Hematopoietic multipotent progenitor cell treated with erythropoietin and hydrocortisone succinate and interleukin-3 and kit ligand, for 6 days (in vitro differentiated cells): ENCODE measurements at regions not wholly inside any gene's neighbourhood (a gene's known extent, or its start where the extent isn't known, plus 50 kb on each side); places are given as distances from the start of the nearest gene placed in this dataset.

Source experiments
- DNase-seq: peaks from one replicate; pipeline ENCODE4 v3.0.0-alpha.2; 2015

GRCh38 chr12:11946161-11946560 is 124.6 kb upstream of the BCL2L14 start:
- DNase-seq: no peak

- no peak for DNase-seq
Observed at GRCh38 chr12:11947213-11947612, 123.5 kb upstream of the BCL2L14 start.

- no peak for DNase-seq
Observed at GRCh38 chr12:11949738-11950411, 120.9 kb upstream of the BCL2L14 start.

- no peak for DNase-seq
Observed at GRCh38 chr12:11951209-11951608, 119.5 kb upstream of the BCL2L14 start.

DNA sequence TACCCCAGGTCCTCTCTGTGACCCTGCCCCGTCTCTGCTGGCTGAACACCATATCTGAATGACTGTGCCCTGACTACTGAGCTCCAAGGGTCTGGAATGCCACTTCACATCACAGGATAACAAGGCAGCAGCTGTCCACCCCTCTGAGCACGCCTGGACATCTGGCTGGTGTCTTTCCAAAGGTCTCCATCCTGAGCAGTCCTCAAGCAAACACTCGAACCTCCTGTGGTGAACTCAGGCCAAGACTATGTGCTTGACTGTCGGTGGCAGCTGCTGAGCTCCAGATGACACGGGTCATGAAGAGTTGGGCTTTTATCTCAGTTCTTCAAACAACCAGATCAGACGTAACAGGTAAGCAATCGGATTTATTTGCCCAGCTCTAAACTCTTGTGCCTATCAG is 117.2 kb upstream of the BCL2L14 start:
- DNase-seq: no peak

DNA sequence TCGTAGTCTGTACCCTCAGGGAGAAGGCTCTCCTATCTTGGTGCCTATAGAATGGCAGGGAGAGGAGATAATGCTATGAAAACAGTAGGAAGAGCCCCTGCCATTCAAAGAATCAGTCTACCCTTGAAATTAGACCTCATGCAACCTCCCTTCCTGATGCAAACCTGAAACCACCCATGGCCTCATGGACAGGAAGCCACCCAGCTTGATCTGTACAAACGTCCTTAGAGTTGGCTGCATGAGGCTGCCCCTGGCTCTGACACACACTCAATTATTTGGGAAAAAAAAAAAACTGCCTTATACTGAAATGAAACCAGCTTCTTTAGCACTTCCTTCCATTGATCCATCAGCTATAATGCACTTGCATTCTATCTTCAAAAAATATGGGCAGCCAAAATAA is 116.6 kb upstream of the BCL2L14 start:
- peak; percentile 9 for DNase-seq

DNA sequence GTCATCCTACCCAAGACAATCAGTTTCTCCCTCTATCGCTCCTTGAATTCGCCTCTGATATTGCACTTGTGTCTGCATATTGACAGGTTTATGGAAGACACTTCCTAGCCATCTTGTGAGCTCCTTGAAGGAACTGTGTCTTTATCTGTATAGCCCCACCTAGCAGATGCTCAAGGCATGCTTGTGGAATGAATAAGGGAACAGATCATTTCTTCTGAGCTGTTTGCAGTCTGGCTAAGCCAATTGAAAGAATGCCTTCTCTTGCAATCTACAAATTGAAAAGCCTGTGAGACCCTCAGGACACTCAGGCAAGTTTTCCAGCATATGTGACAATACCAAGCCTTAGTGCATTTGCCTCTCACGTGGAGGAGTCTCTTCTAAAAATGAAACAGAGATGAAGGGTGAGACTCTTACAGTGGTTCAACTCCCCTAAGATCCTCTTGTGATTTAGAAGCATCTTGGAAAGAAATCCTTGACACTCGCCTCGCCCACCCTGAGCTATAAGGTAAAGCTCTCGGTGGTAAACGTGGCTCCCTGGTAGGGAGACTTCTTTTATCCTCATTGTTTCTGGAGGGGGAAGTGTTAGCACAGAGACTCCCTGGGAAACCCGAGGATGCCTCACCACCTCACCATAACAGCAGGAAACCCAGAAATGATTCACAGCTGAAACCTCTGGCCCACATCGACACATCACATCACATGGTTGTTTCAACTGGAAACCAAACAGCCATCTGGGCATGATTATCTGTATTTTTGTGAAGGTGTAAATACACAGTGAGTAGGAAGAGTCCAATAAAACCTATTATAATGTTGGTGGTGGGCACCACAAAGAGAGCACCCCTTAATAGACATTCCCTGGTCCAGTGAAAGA is 112.3 kb upstream of the BCL2L14 start:
- no peak for DNase-seq

DNA sequence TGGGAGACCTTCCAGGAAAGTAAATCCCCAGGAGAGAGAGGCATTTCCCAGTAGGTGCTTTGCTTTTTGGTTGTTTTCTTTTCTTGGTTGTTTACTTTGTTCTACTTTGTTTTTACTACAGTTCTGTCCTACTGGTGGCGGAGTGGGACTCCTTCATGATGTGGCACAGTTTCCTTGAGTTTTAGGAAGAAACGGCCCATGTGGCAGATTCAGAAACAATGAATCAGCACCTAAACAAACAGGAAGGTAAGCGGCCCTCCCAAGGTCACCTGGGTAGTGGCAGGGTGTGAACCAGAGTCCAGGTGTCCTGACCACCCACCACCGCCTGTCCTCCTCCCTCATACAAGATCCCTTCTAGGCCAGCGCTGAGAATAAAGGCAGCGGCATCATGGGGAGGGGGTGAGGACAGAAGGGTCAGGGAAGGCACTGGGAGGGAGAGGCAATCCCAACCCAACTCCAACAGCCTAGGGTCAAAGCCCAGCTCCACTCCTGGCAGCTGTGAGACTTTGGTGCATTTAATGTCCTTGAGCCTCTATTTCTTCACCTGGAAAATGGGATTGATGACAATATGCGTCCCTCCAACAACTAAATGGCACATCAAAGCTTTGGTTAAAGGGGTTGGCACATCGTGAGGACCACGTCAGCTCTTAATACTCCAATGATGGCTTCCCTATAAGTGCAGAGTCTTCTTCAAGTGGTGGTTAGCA is 111.5 kb upstream of the BCL2L14 start:
- no peak for DNase-seq

- DNase-seq: no peak
Observed at GRCh38 chr12:11960646-11961045, 110.1 kb upstream of the BCL2L14 start.

GRCh38 chr12:11961686-11962085 is 109.1 kb upstream of the BCL2L14 start:
- DNase-seq: no peak

GRCh38 chr12:11962860-11963259 is 107.9 kb upstream of the BCL2L14 start:
- peak; percentile 15 for DNase-seq

DNA sequence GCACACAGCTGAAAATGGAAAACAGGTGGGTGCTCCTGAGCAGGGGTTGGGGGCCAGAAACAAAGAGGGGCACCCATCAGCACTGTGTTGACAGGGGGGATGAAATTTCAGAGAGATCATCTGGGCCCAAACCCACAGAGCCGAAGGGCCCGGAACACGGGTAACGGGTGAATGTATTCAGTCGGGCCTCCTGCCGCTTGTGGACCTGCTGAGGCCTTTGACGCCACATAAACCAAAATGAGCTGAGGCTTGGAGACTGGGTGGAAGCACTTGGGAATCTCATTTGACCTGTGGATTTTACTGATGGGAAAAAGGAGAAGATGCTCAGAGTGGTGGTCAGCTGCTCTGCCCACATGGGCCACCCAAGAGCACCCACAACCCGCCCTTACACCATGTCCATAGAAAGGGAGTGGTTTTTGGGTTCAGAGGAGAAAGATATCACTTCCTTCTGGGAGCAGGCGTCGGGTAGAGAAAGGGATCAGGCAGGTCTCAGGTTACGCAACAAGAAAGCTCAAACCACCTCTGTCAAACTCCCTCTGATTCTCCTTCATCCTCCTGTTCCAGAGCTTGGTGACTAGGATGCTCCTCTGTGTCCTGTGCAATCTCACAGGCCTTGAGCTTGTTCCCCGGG is 106.8 kb upstream of the BCL2L14 start:
- no peak for DNase-seq

- no peak for DNase-seq
Observed at GRCh38 chr12:11965258-11965910, 105.4 kb upstream of the BCL2L14 start.

GRCh38 chr12:11967376-11968047 is 103.2 kb upstream of the BCL2L14 start:
- peak; percentile 67 for DNase-seq

- DNase-seq: no peak
Observed at GRCh38 chr12:11968048-11968383, 102.7 kb upstream of the BCL2L14 start.

GRCh38 chr12:11968516-11968915 is 102.2 kb upstream of the BCL2L14 start:
- DNase-seq: no peak

DNA sequence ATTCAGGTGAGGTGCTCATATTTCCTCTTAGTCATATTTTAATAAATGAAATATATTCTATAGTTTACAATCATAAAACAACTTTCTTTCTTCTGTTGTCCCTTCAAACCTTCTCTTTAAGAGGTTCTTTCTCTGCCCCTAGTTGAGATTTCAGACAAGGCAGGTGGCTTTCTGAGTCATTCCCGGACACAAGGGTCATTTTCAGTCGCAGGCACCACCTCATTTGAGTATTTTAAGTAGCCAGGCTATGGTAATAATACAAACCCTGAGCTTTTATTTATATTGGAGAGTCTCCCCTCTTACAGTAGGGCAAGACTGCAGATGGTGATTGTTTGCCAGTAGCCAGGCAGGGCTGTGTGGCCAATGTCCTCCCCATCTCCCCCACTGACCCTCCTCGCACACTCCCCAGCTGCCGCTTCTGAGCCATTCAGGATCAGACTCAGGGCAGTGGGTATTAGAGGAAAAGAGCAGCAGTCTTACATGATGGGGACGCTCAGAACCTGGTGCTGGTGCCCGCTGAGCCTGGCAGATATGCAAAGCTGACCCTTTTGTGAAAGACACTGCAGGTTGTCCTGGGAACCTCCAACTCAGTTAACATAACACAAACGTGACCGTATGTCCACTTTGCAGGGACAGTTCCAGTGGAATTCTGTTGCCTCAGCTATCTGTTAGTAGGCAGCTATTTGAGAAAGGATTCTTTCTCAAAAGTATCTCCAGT is 101.1 kb upstream of the BCL2L14 start:
- no peak for DNase-seq

DNA sequence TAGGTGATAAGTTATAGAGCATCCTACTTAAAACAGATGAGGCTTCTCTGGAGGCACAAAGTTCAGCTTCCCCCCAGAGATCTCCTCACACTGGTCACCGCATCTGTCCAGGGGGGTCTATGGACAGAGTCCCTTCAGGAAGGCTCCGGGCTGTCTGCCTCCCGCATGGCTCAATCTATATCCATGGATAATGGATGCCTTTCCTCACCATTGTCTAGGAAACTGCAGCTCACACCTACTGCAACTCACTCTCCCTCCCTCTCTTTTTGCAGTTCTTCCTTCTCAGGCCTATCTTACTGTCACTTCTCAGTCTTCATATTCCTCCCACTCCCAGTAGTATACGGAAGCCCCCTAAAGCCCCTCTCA is 100.6 kb upstream of the BCL2L14 start:
- DNase-seq: no peak

DNA sequence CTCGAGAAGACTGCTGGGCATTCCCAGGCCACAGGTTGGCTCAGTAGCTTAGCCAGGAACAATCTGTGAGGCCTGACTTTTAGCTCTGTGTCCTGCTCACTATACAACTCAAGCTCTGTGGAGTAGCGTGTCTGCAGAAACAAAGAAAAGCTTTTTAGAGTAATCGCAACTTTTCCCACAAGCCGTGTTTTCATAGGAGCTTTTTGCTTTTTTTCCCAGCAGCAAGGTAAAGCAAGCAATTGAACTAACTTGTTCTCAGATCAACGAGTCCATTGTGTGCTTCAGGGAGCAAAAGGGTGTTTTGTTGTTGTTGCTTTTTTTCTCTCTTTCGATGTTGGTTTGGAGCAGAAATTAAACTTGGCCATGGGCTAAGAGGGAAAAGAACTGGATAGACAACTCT is 97.3 kb upstream of the BCL2L14 start:
- no peak for DNase-seq

GRCh38 chr12:11976005-11976404 is 94.7 kb upstream of the BCL2L14 start:
- no peak for DNase-seq

- DNase-seq: no peak
Observed at GRCh38 chr12:11978726-11979384, 91.9 kb upstream of the BCL2L14 start.
